Activated CD4-positive, alpha-beta memory T cell treated with anti-CD3 and anti-CD28 coated beads for 36 hours (primary cell): ENCODE measurements at regions not wholly inside any gene's neighbourhood (a gene's known extent, or its start where the extent isn't known, plus 50 kb on each side); places are given as distances from the start of the nearest gene placed in this dataset.
"Not testable (repeated sequence)": the region's sequence is repeated elsewhere in the genome, so short reads cannot be mapped to it uniquely, and the experiment has no call there.

Experiments used
- CTCF ChIA-PET: fragments of 350-600 bp; sonication (Branson Sonifier 250); formaldehyde crosslinking; loops from one replicate; lab custom pipeline; 2021; ENCODE audit warnings: antibody characterized with exemption, inconsistent platforms; lab: Charles Lee
- POLR2A ChIA-PET: fragments of 350-600 bp; sonication (Branson Sonifier 250); formaldehyde crosslinking; loops from one replicate; lab custom pipeline; 2021; ENCODE audit warnings: antibody characterized with exemption; lab: Charles Lee
- DNase-seq: peaks from one replicate; pipeline ENCODE4 v3.0.0-alpha.2; 2020
- H3K27ac Mint-ChIP-seq: one replicate; pipeline ENCODE4 v1.8.0; 2021; ENCODE audit warnings: mixed read lengths
- H3K27me3 Mint-ChIP-seq: one replicate; pipeline ENCODE4 v1.8.0; 2021; ENCODE audit warnings: mixed read lengths
- H3K36me3 Mint-ChIP-seq: one replicate; pipeline ENCODE4 v1.8.0; 2021; ENCODE audit warnings: mixed read lengths
- H3K4me1 Mint-ChIP-seq: one replicate; pipeline ENCODE4 v1.8.0; 2021; ENCODE audit warnings: low read depth, mixed read lengths
- H3K4me3 Mint-ChIP-seq: one replicate; pipeline ENCODE4 v1.8.0; 2021; ENCODE audit warnings: mild to moderate bottlenecking, mixed read lengths
- H3K9me3 Mint-ChIP-seq: one replicate; pipeline ENCODE4 v1.8.0; 2021; ENCODE audit warnings: mixed read lengths
- intact Hi-C: fragments of 100-400 bp; cut with micrococcal nuclease; formaldehyde crosslinking; loops from one replicate; pipeline ENCODE4 v1.15.1; 2023

DNA sequence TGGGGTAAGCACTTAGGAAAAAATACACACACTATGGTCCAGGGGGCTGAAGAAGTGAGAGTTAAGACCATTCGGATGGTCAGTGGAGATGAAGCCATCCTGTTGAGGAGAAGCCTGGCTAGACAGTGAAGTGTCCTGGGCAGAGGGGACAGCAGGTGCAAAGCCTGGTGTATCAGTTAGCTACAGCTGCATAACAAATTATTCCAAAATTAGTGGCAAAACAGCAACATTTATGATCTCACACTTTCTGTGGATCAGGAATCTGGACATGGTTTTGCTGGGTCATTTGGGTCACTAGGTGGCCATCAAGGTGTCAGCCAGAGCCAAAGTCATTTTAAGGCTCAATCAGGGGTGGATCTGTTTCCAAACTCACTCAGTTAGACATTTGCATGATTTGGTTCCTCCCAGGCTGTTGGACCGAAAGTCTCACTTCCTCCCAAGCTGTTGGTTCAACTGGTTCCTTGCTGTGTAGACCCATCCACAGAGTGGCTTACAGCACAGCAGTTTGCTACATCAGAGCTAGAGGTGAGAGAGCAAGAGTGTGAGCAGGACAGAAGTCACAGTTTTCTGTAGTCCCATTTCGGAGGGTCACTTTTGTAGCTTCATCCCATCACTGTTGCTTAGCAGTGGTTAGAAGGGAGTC lies 80.1 kb upstream of the ALX4 start:
- DNase-seq: no peak
- intact Hi-C loops: no loop called here
- Mint-ChIP-seq H3K9me3 (peaks cover 6% of the 10 kb centered on the region), H3K27me3 (peaks cover 16% of the 10 kb centered on the region), H3K4me1 (no peaks in the 10 kb centered on the region), H3K36me3 (no peaks in the 10 kb centered on the region), H3K4me3 (no peak overlapping the region), H3K27ac (no peak overlapping the region)
- ChIA-PET POLR2A (no interaction called here), CTCF (no interaction called here)

DNA sequence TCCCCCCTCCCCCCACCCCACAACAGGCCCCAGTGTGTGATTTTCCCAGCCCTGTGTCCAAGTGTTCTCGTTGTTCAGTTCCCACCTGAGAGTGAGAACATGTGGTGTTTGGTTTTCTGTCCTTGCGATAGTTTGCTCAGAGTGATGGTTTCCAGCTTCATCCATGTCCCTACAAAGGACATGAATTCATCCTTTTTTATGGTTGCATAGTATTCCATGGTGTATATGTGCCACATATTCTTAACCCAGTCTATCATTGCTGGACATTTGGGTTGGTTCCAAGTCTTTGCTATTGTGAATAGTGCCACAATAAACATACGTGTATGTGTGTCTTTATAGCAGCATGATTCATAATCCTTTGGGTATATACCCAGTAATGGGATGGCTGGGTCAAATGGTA lies 81.1 kb upstream of the ALX4 start:
- H3K9me3 Mint-ChIP-seq, H3K27ac Mint-ChIP-seq, intact Hi-C loops, H3K4me1 Mint-ChIP-seq, DNase-seq, POLR2A ChIA-PET, H3K4me3 Mint-ChIP-seq, CTCF ChIA-PET, H3K36me3 Mint-ChIP-seq: not testable (repeated sequence)
- H3K27me3 Mint-ChIP-seq: peaks cover 18% of the 10 kb centered on the region

DNA sequence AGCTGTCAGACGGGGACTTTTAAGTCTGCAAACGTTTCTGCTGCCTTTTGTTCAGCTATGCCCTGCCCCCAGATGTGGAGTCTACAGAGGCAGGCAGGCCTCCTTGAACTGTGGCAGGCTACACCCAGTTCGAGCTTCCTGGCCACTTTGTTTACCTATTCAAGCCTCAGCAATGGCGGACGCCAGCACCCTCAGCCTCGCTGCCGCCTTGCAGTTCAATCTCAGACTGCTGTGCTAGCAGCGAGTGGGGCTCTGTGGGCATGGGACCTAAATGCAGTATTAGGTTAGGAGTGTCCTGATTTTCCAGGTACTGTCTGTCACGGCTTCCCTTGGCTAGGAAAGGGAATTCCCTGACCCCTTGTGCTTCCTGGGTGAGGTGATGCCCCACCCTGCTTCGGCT lies 86.8 kb upstream of the ALX4 start:
- H3K4me3 Mint-ChIP-seq, H3K9me3 Mint-ChIP-seq, H3K36me3 Mint-ChIP-seq, H3K27ac Mint-ChIP-seq, POLR2A ChIA-PET, H3K4me1 Mint-ChIP-seq, intact Hi-C loops, CTCF ChIA-PET, DNase-seq: not testable (repeated sequence)
- H3K27me3 Mint-ChIP-seq: peaks cover 21% of the 10 kb centered on the region

DNA sequence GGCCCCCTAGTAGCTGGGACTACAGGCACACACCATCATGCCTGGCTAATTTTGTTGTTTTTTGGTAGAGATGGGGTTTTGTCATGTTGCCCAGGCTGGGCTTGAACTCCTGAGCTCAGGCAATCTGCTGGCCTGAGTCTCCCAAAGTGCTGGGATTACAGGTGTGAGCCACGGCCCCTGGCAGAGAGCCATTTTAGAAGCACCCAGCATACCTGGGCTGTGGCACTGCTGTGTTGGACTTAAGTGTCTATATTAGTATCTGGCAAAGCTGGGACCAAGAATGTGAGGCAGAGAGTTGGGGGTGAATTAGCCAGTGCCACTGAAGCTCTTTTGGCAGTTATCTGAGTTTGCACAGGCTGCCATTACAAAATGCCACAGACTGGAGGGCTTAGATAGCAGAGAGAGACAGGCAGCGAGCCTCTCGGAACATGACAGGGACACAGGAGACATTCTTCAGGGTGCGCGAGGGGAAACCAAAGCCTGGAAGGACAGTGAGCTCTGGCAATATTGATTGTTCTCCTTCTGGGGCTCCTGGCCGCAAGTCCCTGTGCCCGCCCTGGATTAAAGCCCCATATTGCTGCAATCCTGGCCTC lies 87.7 kb upstream of the ALX4 start:
- H3K4me3 Mint-ChIP-seq: no peak overlapping the region
- CTCF ChIA-PET: no interaction called here
- no peaks in the 10 kb centered on the region for H3K9me3 Mint-ChIP-seq
- H3K27ac Mint-ChIP-seq: no peak overlapping the region
- no peaks in the 10 kb centered on the region for H3K36me3 Mint-ChIP-seq
- peaks cover 2% of the 10 kb centered on the region for H3K4me1 Mint-ChIP-seq
- DNase-seq: no peak
- peaks cover 21% of the 10 kb centered on the region for H3K27me3 Mint-ChIP-seq
- POLR2A ChIA-PET: no interaction called here
- intact Hi-C loops: no loop called here

DNA sequence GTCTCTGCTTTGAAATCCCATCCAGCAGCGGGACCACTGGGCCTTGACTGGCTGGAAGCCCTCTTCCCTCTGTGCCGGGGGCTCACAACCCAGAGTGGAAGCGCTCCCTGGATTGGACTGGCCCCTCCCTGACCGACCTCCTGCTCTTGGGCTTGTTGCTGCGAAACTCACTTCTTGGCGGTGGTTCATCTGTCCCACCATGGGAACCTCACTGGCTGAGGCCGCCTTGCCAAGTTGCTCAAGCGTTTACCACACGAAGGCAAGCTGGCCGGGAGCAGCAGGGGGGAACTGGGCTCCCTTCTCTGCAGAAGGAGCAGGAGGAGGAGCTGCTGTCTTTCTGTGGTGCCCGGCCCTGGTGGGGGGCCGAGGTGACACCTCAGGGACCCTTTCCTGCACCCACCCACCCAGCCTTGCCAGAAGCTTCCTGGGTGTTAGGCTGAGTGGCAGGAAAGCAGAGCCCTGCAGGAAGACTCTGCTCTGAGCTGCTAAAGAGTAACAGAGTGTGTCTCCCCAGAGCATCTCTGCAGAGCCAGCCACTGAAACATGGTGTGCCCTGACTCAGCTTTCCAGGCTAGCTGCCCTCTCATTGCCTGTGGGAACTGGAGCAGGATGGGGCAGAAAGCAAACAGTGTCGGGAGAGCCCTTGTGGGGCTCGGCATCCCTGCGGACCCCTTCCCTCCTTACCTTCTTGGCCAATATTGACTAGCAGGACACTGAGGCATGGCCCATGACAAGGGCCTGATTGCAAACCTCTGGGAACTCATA lies 88.5 kb upstream of the ALX4 start:
- intact Hi-C loops: no loop called here
- Mint-ChIP-seq H3K27me3 (peaks cover 21% of the 10 kb centered on the region), H3K27ac (no peak overlapping the region), H3K4me1 (peaks cover 2% of the 10 kb centered on the region), H3K36me3 (no peaks in the 10 kb centered on the region), H3K9me3 (no peaks in the 10 kb centered on the region), H3K4me3 (no peak overlapping the region)
- no peak for DNase-seq
- ChIA-PET CTCF (no interaction called here), POLR2A (no interaction called here)

DNA sequence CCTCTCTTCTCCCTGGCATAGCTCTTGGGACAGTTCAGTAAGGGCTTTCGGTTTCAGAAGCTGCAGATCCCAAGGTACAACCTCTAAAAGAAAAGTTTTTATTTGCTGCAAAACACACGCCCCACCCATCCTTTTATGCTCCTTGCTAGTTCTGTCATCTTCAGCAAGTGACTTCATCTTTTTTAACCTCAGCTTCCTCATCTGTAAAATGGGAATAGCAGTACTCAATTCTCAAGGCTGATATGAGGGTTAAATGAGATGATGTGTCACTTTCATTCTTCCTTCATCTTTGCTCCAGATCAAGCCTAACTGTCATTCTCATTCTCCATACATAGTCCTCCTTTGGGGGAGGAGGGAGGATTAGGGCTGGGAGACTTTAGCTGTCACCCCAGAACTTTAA lies 90.0 kb upstream of the ALX4 start:
- no peak overlapping the region for H3K4me3 Mint-ChIP-seq
- ChIA-PET CTCF (no interaction called here), POLR2A (no interaction called here)
- no peak overlapping the region for H3K27ac Mint-ChIP-seq
- intact Hi-C loops: no loop called here
- H3K9me3 Mint-ChIP-seq: no peaks in the 10 kb centered on the region
- no peaks in the 10 kb centered on the region for H3K36me3 Mint-ChIP-seq
- peaks cover 22% of the 10 kb centered on the region for H3K27me3 Mint-ChIP-seq
- DNase-seq: no peak
- peaks cover 2% of the 10 kb centered on the region for H3K4me1 Mint-ChIP-seq

DNA sequence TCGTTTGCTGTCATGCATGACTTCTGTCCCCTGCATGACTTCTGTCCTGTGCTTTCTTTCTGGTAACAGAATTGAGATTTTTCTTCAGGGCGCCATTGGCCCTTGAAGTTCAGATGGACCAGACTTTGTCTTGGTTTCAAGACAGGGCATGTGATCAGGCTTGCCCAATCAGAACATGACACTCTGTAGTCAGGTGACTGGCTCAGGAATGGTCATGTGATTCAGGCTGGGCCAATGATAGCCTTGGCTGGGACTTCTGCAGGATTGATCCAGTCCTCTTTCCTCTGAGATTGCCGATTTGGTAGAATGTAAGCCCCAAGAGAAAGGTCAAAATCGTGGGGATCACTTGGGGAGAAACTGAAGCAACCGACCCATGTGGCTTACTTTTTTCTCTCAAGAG lies 90.5 kb upstream of the ALX4 start:
- H3K27me3 Mint-ChIP-seq: peaks cover 25% of the 10 kb centered on the region
- peaks cover 2% of the 10 kb centered on the region for H3K4me1 Mint-ChIP-seq
- no peaks in the 10 kb centered on the region for H3K9me3 Mint-ChIP-seq
- H3K36me3 Mint-ChIP-seq: no peaks in the 10 kb centered on the region
- intact Hi-C loops: no loop called here
- H3K27ac Mint-ChIP-seq: no peak overlapping the region
- POLR2A ChIA-PET: no interaction called here
- CTCF ChIA-PET: no interaction called here
- DNase-seq: no peak
- H3K4me3 Mint-ChIP-seq: no peak overlapping the region

DNA sequence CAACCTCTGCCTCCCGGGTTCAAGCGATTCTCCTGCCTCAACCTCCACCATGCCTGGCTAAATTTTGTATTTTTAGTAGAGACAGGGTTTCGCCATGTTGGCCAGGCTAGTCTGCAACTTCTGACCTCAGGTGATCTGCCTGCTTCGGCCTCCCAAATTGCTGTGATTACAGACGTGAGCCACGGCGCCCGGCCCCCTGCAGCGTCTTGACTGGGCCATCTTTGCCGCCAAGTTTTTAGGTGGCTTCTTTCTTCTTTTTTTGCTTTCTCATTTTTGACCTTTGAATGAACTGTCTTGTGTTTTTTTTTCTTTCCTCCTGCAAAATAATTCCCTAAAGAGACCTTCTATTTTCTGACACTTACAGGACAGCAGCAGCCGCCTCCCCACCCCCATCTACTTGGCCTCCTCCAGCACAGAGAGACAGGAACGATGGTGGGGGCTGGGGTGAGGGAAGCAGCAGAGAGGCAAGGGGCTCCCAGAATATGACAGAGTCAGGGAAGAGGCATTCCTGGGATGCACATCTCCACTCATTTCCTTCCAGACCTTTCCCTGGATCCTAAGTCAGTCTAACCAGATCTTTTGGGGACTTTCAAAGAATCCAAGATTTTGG lies 92.6 kb upstream of the ALX4 start:
- Mint-ChIP-seq H3K9me3 (no peaks in the 10 kb centered on the region), H3K4me3 (no peak overlapping the region), H3K27me3 (peaks cover 15% of the 10 kb centered on the region), H3K36me3 (no peaks in the 10 kb centered on the region), H3K27ac (no peak overlapping the region), H3K4me1 (peaks cover 2% of the 10 kb centered on the region)
- no peak for DNase-seq
- intact Hi-C loops: no loop called here
- ChIA-PET POLR2A (no interaction called here), CTCF (no interaction called here)

DNA sequence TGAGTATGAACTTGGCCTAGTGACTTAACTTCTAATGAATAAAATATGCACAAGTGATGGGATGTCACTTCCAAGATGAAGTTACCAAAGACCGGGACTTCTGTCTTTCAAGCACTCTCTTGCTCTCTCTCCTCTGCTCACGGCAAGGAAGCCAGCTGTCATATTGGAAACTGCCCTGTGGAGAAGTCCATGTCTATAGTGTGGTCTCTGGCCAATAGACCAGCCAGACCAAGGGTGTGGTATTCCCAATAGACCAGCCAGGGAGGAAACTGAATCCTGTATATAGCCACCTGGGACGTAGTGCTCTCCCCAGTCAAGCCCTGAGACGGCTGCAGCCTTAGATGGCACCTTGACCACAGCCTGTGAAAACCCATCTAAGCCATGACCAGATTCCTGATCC lies 93.2 kb upstream of the ALX4 start:
- CTCF ChIA-PET: no interaction called here
- intact Hi-C loops: no loop called here

DNA sequence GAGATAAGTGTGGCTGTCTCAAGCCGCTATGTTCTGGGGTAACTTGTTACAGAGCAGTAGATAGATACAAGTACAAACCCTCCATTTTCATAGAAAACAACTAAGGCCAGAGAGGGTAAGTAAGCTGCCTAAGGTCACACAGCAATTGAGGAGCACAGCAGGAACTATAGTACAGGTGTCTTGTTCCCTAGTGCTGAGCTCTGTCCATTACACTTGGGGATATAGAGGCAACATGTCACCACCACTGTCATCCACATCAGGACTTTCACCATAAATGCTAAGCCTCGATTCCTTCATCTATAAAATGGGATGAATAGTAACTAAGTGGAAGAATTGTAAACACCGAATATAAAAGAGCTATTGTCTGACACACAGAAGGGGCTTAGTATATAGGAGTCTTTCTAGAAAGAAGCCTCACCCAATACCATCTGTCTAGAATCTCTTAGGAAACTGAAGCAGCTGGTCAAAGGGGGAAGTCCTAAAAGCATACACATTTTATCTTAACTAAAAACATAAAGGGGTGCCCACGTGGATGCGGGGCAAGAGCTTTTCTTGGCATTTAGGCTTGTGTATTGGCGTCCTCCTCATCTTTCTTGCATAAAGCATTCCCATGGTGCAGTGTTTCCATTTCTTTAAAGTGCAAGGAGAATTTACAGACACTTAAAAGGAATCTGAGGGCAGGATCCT lies 93.8 kb upstream of the ALX4 start:
- peaks cover 2% of the 10 kb centered on the region for H3K4me1 Mint-ChIP-seq
- POLR2A ChIA-PET: no interaction called here
- no peak for DNase-seq
- peaks cover 13% of the 10 kb centered on the region for H3K27me3 Mint-ChIP-seq
- H3K9me3 Mint-ChIP-seq: no peaks in the 10 kb centered on the region
- intact Hi-C loops: no loop called here
- CTCF ChIA-PET: no interaction called here
- no peak overlapping the region for H3K4me3 Mint-ChIP-seq
- H3K36me3 Mint-ChIP-seq: no peaks in the 10 kb centered on the region
- no peak overlapping the region for H3K27ac Mint-ChIP-seq

More for the DNA sequence above, 93.2 kb upstream of the ALX4 start:
- Mint-ChIP-seq H3K27ac (no peak overlapping the region), H3K9me3 (no peaks in the 10 kb centered on the region), H3K4me1 (peaks cover 2% of the 10 kb centered on the region), H3K36me3 (no peaks in the 10 kb centered on the region), H3K4me3 (no peak overlapping the region), H3K27me3 (peaks cover 14% of the 10 kb centered on the region)
- DNase-seq: no peak
- POLR2A ChIA-PET: no interaction called here

DNA sequence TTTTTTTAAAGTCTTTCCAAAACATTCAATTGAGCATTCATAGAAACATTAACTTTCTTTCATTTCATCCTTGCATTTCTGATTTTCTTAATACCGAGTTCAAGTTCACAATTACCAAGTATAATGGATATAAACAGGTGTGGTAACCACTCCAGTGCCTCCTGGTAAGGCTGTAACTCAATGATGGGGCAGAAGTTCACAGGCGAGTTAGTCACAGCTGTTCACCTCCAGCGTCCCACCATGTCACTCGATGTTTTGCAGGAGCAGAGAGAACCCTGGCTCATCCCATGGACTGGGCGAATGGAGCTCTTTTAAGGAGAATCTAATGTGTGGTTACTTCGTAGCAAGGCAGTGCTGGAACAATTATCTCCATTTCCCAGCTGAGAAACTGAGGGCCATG lies 94.4 kb upstream of the ALX4 start:
- CTCF ChIA-PET: no interaction called here
- intact Hi-C loops: no loop called here
- Mint-ChIP-seq H3K27me3 (peaks cover 11% of the 10 kb centered on the region), H3K36me3 (no peaks in the 10 kb centered on the region), H3K9me3 (no peaks in the 10 kb centered on the region), H3K4me1 (peaks cover 2% of the 10 kb centered on the region), H3K27ac (no peak overlapping the region), H3K4me3 (no peak overlapping the region)
- no peak for DNase-seq
- POLR2A ChIA-PET: no interaction called here

DNA sequence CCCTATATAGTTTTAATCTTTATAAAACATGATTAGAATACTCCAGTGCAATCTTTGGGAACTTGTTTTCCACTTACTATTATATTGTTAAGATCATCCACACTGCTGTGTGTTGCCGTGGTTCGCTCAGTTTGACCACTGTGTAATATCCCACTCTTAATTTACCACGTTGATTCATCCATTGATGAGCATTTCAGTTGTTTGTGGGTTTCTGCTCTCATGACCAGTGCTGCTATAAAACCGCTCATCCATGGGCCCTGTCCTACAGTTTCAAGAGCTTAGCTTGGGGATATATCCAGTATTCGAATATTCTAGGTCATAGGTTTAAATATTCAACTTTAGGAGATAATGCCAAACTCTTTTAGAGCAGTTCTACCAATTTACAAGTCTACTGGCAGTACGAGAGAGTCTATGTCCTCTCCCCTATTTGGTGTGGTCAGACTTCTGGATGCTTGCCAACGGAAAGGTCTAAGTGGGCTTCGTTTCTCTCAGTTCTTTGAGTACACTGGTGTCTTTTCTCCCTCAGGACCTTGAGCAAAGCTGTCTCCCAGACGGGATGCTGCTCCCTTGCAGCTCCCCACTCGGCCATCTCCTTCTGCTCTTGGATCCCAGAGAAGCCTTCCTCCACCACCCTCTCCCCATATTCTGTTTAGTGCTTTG lies 94.9 kb upstream of the ALX4 start:
- ChIA-PET POLR2A (no interaction called here), CTCF (no interaction called here)
- no peak for DNase-seq
- peaks cover 2% of the 10 kb centered on the region for H3K4me1 Mint-ChIP-seq
- no peaks in the 10 kb centered on the region for H3K36me3 Mint-ChIP-seq
- H3K4me3 Mint-ChIP-seq: no peak overlapping the region
- H3K27me3 Mint-ChIP-seq: peaks cover 13% of the 10 kb centered on the region
- H3K27ac Mint-ChIP-seq: no peak overlapping the region
- intact Hi-C loops: no loop called here
- no peaks in the 10 kb centered on the region for H3K9me3 Mint-ChIP-seq
